Body of pancreas (tissue), 4 donors: ENCODE measurements at regions not wholly inside any gene's neighbourhood (a gene's known extent, or its start where the extent isn't known, plus 50 kb on each side); places are given as distances from the start of the nearest gene placed in this dataset.

Experiments used
- POLR2A ChIP-seq, 3 donors: fragments of 450-650 bp; IDR thresholded peaks; one replicate each; pipeline ENCODE4 v1.6.1; 2016; ENCODE audit warnings: antibody characterized with exemption in 3 of 3, mild to moderate bottlenecking in 2 of 3
- TF ChIP-seq, protein P1 (sequence below), 7 experiments: fragments of 450-650 bp in 4 of 7; fragments of 200-600 bp in 3 of 7; sonication (generic) in 3 of 7; IDR thresholded peaks; one replicate each; pipeline ENCODE4 v1.5.1; 2016 to 2019; ENCODE audit warnings: antibody characterized with exemption in 7 of 7

DNA sequence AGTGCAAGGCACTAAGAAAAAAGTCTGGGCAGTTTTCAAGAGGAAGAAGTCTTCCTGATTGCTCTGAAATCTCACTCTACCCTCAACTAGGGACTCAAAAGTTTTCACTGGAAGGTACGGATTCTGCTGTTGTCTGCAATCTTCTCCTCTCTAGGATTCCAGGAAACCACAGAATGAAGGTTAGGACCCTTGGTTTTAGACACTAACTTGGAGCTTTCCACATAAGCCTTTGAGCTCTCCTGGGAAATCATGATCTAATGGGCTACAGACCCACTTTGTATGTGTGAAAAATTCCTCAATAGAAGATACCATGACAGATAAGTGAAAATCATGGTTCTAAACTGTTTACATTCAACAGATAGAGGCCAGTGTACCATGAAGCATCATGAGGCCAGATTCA, 265.1 kb downstream of the PSAT1 start:
- TF ChIP-seq, protein P1, sequence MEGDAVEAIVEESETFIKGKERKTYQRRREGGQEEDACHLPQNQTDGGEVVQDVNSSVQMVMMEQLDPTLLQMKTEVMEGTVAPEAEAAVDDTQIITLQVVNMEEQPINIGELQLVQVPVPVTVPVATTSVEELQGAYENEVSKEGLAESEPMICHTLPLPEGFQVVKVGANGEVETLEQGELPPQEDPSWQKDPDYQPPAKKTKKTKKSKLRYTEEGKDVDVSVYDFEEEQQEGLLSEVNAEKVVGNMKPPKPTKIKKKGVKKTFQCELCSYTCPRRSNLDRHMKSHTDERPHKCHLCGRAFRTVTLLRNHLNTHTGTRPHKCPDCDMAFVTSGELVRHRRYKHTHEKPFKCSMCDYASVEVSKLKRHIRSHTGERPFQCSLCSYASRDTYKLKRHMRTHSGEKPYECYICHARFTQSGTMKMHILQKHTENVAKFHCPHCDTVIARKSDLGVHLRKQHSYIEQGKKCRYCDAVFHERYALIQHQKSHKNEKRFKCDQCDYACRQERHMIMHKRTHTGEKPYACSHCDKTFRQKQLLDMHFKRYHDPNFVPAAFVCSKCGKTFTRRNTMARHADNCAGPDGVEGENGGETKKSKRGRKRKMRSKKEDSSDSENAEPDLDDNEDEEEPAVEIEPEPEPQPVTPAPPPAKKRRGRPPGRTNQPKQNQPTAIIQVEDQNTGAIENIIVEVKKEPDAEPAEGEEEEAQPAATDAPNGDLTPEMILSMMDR (IDR thresholded peaks at IDR 0.05), result no peak
- no peak for TF ChIP-seq POLR2A (IDR thresholded peaks at IDR 0.05)
